GM20431 (cell line): ENCODE measurements at regions not wholly inside any gene's neighbourhood (a gene's known extent, or its start where the extent isn't known, plus 50 kb on each side); places are given as distances from the start of the nearest gene placed in this dataset.

Experiments used
- in situ Hi-C: fragments of 300-500 bp; cut with MseI, MboI; formaldehyde crosslinking; loops from one replicate; pipeline ENCODE4 v1.15.0; 2020; ENCODE audit warnings: low sequenced_read_pairs; ENCODE audit not compliant: unreplicated experiment

- in situ Hi-C loops: no loop called here
Measured at GRCh38 chr13:50573066-50573465, 270.4 kb downstream of the DLEU7 start.

- in situ Hi-C loops: no loop called here
Measured at GRCh38 chr13:50574731-50575130, 268.8 kb downstream of the DLEU7 start.

GRCh38 chr13:50575138-50575537 lies 268.4 kb downstream of the DLEU7 start:
- in situ Hi-C loops: no loop called here

- in situ Hi-C loops: no loop called here
Measured at GRCh38 chr13:50576156-50576555, 267.3 kb downstream of the DLEU7 start.

GRCh38 chr13:50577806-50578205 lies 265.7 kb downstream of the DLEU7 start:
- in situ Hi-C loops: no loop called here

- in situ Hi-C loops: no loop called here
Measured at GRCh38 chr13:50580684-50581305, 262.7 kb downstream of the DLEU7 start.

- in situ Hi-C loops: no loop called here
Measured at GRCh38 chr13:50581586-50582196, 261.8 kb downstream of the DLEU7 start.

- in situ Hi-C loops: no loop called here
Measured at GRCh38 chr13:50584856-50585580, 258.5 kb downstream of the DLEU7 start.

- in situ Hi-C loops: no loop called here
Measured at GRCh38 chr13:50585674-50586413, 257.6 kb downstream of the DLEU7 start.

- in situ Hi-C loops: no loop called here
Measured at GRCh38 chr13:50586414-50587083, 256.9 kb downstream of the DLEU7 start.

- in situ Hi-C loops: no loop called here
Measured at GRCh38 chr13:50587115-50587514, 256.4 kb downstream of the DLEU7 start.

- in situ Hi-C loops: no loop called here
Measured at GRCh38 chr13:50587645-50588373, 255.7 kb downstream of the DLEU7 start.

- in situ Hi-C loops: no loop called here
Measured at GRCh38 chr13:50588491-50589130, 254.9 kb downstream of the DLEU7 start.

- in situ Hi-C loops: no loop called here
Measured at GRCh38 chr13:50589139-50589538, 254.4 kb downstream of the DLEU7 start.

- in situ Hi-C loops: no loop called here
Measured at GRCh38 chr13:50589651-50590054, 253.8 kb downstream of the DLEU7 start.

- in situ Hi-C loops: no loop called here
Measured at GRCh38 chr13:50592412-50593155, 250.9 kb downstream of the DLEU7 start.

- in situ Hi-C loops: no loop called here
Measured at GRCh38 chr13:50593207-50593606, 250.3 kb downstream of the DLEU7 start.

GRCh38 chr13:50594276-50595051 lies 249.0 kb downstream of the DLEU7 start:
- in situ Hi-C loops: no loop called here
